ENCODE measurements at regions not wholly inside any gene's neighbourhood (a gene's known extent, or its start where the extent isn't known, plus 50 kb on each side); places are given as distances from the start of the nearest gene placed in this dataset.

DNA sequence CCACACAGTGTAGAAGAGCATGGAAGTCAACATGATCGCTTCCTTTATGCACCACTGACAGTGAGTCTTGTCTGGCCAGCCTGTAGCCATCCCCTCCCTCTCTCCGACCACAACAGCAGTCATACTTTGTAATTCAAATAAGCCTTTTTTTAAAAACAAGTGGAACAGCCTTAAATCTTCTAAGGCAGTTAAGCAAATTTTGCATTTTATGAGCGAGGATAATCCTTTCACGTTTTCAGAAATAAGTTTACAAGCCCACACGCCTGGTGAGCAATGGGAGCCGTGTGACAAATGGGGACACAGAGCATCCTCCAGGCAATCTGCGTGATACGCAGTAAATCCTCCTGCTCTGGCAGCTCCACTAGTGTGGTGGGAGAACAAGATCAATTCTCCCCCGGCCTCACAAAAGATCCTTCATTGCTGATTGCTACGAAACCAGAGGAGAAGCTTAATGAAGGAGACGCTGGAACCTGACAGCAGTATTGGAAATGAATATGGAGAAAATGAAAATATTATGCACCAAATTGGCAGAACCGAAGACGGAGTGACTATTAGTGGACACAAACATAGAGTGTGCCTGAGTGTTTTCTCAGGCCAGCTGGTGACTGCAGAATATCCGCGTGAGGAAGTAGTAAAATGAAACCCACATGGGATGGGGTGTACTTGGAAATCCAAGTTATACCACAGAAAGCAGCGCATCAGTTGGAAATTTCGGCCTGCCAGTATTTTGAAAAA is 104.2 kb upstream of the CDCA7L start:
- Histone ChIP-seq H4K12ac (ENCODE audit: low read depth, low read length) (no peak overlapping the region), H3K4me3 (ENCODE audit: low read depth, low read length) (no peak overlapping the region), H3K23ac (ENCODE audit: low read length) (peak overlapping the region; percentile 65), H3K79me1 (ENCODE audit: low read length) (no peaks in the 10 kb centered on the region), H2AK5ac (ENCODE audit: low read length) (no peak overlapping the region), H2BK5ac (ENCODE audit: low read depth, low read length, poor library complexity) (no peak overlapping the region), H3K9me3 (ENCODE audit: insufficient read depth, low read depth, low read length) (peaks cover 2% of the 10 kb centered on the region), H3K18ac (ENCODE audit: low read length) (no peak overlapping the region), H3K27me3 (ENCODE audit: insufficient read depth, low read length) (no peaks in the 10 kb centered on the region), H2AFZ (ENCODE audit: insufficient read depth, low read length, poor library complexity) (no peak overlapping the region), H3K79me2 (ENCODE audit: control insufficient read depth, insufficient read depth, low read length, poor library complexity) (no peaks in the 10 kb centered on the region), H3K4me2 (ENCODE audit: low read length) (no peak overlapping the region), H4K8ac (ENCODE audit: low read depth, low read length) (no peak overlapping the region), H2BK120ac (ENCODE audit: insufficient read depth, low read length, poor library complexity) (no peak overlapping the region), H3K9ac (ENCODE audit: low read length) (no peak overlapping the region), H3K14ac (ENCODE audit: low read length) (no peak overlapping the region), H3K4me1 (ENCODE audit: control insufficient read depth in 1 of 2, insufficient read depth in 2 of 2, low read length in 2 of 2) (no peaks in the 10 kb centered on the region), H4K91ac (ENCODE audit: low read depth, low read length) (no peak overlapping the region), H3K27ac (ENCODE audit: low read depth, low read length) (no peak overlapping the region), H3K4ac (ENCODE audit: low read depth, low read length) (no peak overlapping the region), H3K36me3 (ENCODE audit: control insufficient read depth in 1 of 2, insufficient read depth in 2 of 2, low read length in 2 of 2) (no peaks in the 10 kb centered on the region), H2BK12ac (ENCODE audit: low read length) (no peak overlapping the region)
- no CpG with 5 or more reads among the region's 17 CpGs for WGBS (ENCODE audit: extremely low coverage, insufficient coverage, insufficient read length)
- no peak for DNase-seq

GRCh38 chr7:22043367-22043766 is 97.7 kb upstream of the CDCA7L start:
- Histone ChIP-seq H3K4me2 (ENCODE audit: low read length) (no peak overlapping the region), H3K9me3 (ENCODE audit: insufficient read depth, low read depth, low read length) (peaks cover 2% of the 10 kb centered on the region), H3K4me1 (ENCODE audit: control insufficient read depth in 1 of 2, insufficient read depth in 2 of 2, low read length in 2 of 2) (no peaks in the 10 kb centered on the region), H3K23ac (ENCODE audit: low read length) (no peak overlapping the region), H2BK12ac (ENCODE audit: low read length) (no peak overlapping the region), H3K18ac (ENCODE audit: low read length) (no peak overlapping the region), H3K79me2 (ENCODE audit: control insufficient read depth, insufficient read depth, low read length, poor library complexity) (no peaks in the 10 kb centered on the region), H3K79me1 (ENCODE audit: low read length) (no peaks in the 10 kb centered on the region), H4K91ac (ENCODE audit: low read depth, low read length) (no peak overlapping the region), H3K14ac (ENCODE audit: low read length) (no peak overlapping the region), H2BK5ac (ENCODE audit: low read depth, low read length, poor library complexity) (no peak overlapping the region), H3K4ac (ENCODE audit: low read depth, low read length) (no peak overlapping the region), H2BK120ac (ENCODE audit: insufficient read depth, low read length, poor library complexity) (no peak overlapping the region), H4K12ac (ENCODE audit: low read depth, low read length) (no peak overlapping the region), H2AK5ac (ENCODE audit: low read length) (no peak overlapping the region), H2AFZ (ENCODE audit: insufficient read depth, low read length, poor library complexity) (no peak overlapping the region), H3K36me3 (ENCODE audit: control insufficient read depth in 1 of 2, insufficient read depth in 2 of 2, low read length in 2 of 2) (no peaks in the 10 kb centered on the region), H3K4me3 (ENCODE audit: low read depth, low read length) (no peak overlapping the region), H3K27ac (ENCODE audit: low read depth, low read length) (no peak overlapping the region), H4K8ac (ENCODE audit: low read depth, low read length) (no peak overlapping the region), H3K9ac (ENCODE audit: low read length) (no peak overlapping the region), H3K27me3 (ENCODE audit: insufficient read depth, low read length) (no peaks in the 10 kb centered on the region)
- DNase-seq: no peak
- no CpG with 5 or more reads among the region's 5 CpGs for WGBS (ENCODE audit: extremely low coverage, insufficient coverage, insufficient read length)

- no peaks in the 10 kb centered on the region for H3K79me1 ChIP-seq (ENCODE audit: low read length)
- no peak overlapping the region for H3K4me3 ChIP-seq (ENCODE audit: low read depth, low read length)
- H2AK5ac ChIP-seq (ENCODE audit: low read length): no peak overlapping the region
- no peak overlapping the region for H3K4me2 ChIP-seq (ENCODE audit: low read length)
- H3K36me3 ChIP-seq (ENCODE audit: control insufficient read depth in 1 of 2, insufficient read depth in 2 of 2, low read length in 2 of 2): no peaks in the 10 kb centered on the region
- no peak overlapping the region for H3K23ac ChIP-seq (ENCODE audit: low read length)
- no peaks in the 10 kb centered on the region for H3K27me3 ChIP-seq (ENCODE audit: insufficient read depth, low read length)
- H3K79me2 ChIP-seq (ENCODE audit: control insufficient read depth, insufficient read depth, low read length, poor library complexity): no peaks in the 10 kb centered on the region
- H3K14ac ChIP-seq (ENCODE audit: low read length): no peak overlapping the region
- H2AFZ ChIP-seq (ENCODE audit: insufficient read depth, low read length, poor library complexity): no peak overlapping the region
- H3K18ac ChIP-seq (ENCODE audit: low read length): no peak overlapping the region
- no peak for DNase-seq
- H2BK120ac ChIP-seq (ENCODE audit: insufficient read depth, low read length, poor library complexity): no peak overlapping the region
- WGBS (ENCODE audit: extremely low coverage, insufficient coverage, insufficient read length): no CpG with 5 or more reads among the region's 4 CpGs
- H3K9me3 ChIP-seq (ENCODE audit: insufficient read depth, low read depth, low read length): no peaks in the 10 kb centered on the region
- H2BK12ac ChIP-seq (ENCODE audit: low read length): no peak overlapping the region
- no peak overlapping the region for H3K9ac ChIP-seq (ENCODE audit: low read length)
- no peak overlapping the region for H4K12ac ChIP-seq (ENCODE audit: low read depth, low read length)
- H4K91ac ChIP-seq (ENCODE audit: low read depth, low read length): no peak overlapping the region
- no peak overlapping the region for H4K8ac ChIP-seq (ENCODE audit: low read depth, low read length)
- no peak overlapping the region for H3K4ac ChIP-seq (ENCODE audit: low read depth, low read length)
- H3K27ac ChIP-seq (ENCODE audit: low read depth, low read length): no peak overlapping the region
- no peak overlapping the region for H2BK5ac ChIP-seq (ENCODE audit: low read depth, low read length, poor library complexity)
- H3K4me1 ChIP-seq (ENCODE audit: control insufficient read depth in 1 of 2, insufficient read depth in 2 of 2, low read length in 2 of 2): no peaks in the 10 kb centered on the region
Measured at GRCh38 chr7:22040923-22041595, 95.4 kb upstream of the CDCA7L start.

DNA sequence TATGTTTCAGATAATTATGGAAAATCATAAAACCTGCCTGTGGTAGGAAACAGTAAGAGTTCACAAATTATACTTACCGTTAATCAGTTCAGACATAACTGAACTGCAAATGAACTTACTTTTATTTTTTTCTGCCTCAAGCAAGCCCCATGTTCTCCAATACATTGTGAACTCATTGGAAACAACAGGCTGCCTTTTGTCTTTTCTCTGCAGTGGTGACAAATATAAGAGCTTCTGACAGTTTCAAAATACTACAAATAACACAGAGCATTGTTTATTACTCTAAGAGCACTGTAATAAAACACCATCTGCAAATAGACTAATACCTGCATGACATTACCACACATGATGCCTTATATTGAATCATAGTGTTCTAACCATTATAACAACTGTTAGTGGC is 94.0 kb upstream of the CDCA7L start:
- H3K14ac ChIP-seq (ENCODE audit: low read length): no peak overlapping the region
- H2BK12ac ChIP-seq (ENCODE audit: low read length): no peak overlapping the region
- no peak for DNase-seq
- no peak overlapping the region for H3K9ac ChIP-seq (ENCODE audit: low read length)
- H3K27me3 ChIP-seq (ENCODE audit: insufficient read depth, low read length): no peaks in the 10 kb centered on the region
- H3K4ac ChIP-seq (ENCODE audit: low read depth, low read length): no peak overlapping the region
- no peaks in the 10 kb centered on the region for H3K36me3 ChIP-seq (ENCODE audit: control insufficient read depth in 1 of 2, insufficient read depth in 2 of 2, low read length in 2 of 2)
- H4K8ac ChIP-seq (ENCODE audit: low read depth, low read length): no peak overlapping the region
- no peak overlapping the region for H3K4me3 ChIP-seq (ENCODE audit: low read depth, low read length)
- H2AFZ ChIP-seq (ENCODE audit: insufficient read depth, low read length, poor library complexity): no peak overlapping the region
- no peak overlapping the region for H3K18ac ChIP-seq (ENCODE audit: low read length)
- H2BK120ac ChIP-seq (ENCODE audit: insufficient read depth, low read length, poor library complexity): no peak overlapping the region
- H2AK5ac ChIP-seq (ENCODE audit: low read length): no peak overlapping the region
- no peak overlapping the region for H4K12ac ChIP-seq (ENCODE audit: low read depth, low read length)
- no CpG with 5 or more reads among the region's 1 CpG for WGBS (ENCODE audit: extremely low coverage, insufficient coverage, insufficient read length)
- H2BK5ac ChIP-seq (ENCODE audit: low read depth, low read length, poor library complexity): no peak overlapping the region
- H4K91ac ChIP-seq (ENCODE audit: low read depth, low read length): no peak overlapping the region
- H3K79me2 ChIP-seq (ENCODE audit: control insufficient read depth, insufficient read depth, low read length, poor library complexity): no peaks in the 10 kb centered on the region
- no peak overlapping the region for H3K4me2 ChIP-seq (ENCODE audit: low read length)
- H3K79me1 ChIP-seq (ENCODE audit: low read length): no peaks in the 10 kb centered on the region
- H3K9me3 ChIP-seq (ENCODE audit: insufficient read depth, low read depth, low read length): no peaks in the 10 kb centered on the region
- no peaks in the 10 kb centered on the region for H3K4me1 ChIP-seq (ENCODE audit: control insufficient read depth in 1 of 2, insufficient read depth in 2 of 2, low read length in 2 of 2)
- no peak overlapping the region for H3K27ac ChIP-seq (ENCODE audit: low read depth, low read length)
- no peak overlapping the region for H3K23ac ChIP-seq (ENCODE audit: low read length)

Measured in trophoblast cell (in vitro differentiated cells and primary cell).